GM10266 (cell line): ENCODE measurements at regions not wholly inside any gene's neighbourhood (a gene's known extent, or its start where the extent isn't known, plus 50 kb on each side); places are given as distances from the start of the nearest gene placed in this dataset.

Experiments used
- DNase-seq: peaks from one replicate; pipeline ENCODE4 v3.0.0; 2012; ENCODE audit errors: extremely low spot score
- TF ChIP-seq, protein P1 (sequence below): IDR thresholded peaks from 2 replicates; pipeline ENCODE4 v1.5.1; 2012; ENCODE audit warnings: mild to moderate bottlenecking, low read depth; ENCODE audit not compliant: control insufficient read depth, insufficient read depth; ENCODE audit errors: missing control alignments

DNA sequence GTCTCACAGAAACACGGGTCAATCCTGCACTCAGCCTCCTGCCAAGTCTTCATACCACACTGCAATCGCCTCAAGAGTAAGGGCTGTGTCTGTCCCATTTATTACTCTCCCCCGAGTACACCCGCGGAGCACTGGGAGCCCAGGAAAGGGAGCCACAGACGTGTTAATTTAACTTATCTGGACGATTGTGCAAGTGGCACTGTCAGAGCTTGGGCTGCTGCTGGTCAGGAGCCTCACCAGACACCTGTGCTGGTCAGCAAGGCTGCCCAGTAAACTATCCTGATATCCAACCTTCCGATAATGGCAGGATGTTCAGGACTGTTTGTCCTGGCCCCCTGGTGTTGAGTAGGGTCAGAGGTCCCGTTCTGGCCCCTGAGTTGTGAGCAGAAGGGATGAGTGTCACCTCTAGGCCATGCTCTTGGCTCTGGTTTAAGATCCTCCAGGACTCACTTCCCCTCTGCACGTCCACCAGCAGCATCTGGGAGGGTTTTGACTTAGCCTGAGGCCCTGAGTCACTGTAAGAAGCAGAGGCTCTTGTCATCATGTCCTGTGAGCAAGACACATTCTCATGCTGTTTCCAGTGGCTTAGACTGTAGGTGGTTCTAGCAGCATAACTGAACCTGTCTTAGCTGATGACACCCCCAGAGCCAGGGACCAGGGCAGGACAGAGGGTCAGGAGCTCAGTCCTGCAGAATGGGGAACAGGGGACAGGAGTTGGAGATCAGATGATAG lies 82.5 kb upstream of the ARL4C start:
- no peak for DNase-seq

GRCh38 chr2:234578389-234578788 lies 81.5 kb upstream of the ARL4C start:
- no peak for DNase-seq
- TF ChIP-seq, protein P1, sequence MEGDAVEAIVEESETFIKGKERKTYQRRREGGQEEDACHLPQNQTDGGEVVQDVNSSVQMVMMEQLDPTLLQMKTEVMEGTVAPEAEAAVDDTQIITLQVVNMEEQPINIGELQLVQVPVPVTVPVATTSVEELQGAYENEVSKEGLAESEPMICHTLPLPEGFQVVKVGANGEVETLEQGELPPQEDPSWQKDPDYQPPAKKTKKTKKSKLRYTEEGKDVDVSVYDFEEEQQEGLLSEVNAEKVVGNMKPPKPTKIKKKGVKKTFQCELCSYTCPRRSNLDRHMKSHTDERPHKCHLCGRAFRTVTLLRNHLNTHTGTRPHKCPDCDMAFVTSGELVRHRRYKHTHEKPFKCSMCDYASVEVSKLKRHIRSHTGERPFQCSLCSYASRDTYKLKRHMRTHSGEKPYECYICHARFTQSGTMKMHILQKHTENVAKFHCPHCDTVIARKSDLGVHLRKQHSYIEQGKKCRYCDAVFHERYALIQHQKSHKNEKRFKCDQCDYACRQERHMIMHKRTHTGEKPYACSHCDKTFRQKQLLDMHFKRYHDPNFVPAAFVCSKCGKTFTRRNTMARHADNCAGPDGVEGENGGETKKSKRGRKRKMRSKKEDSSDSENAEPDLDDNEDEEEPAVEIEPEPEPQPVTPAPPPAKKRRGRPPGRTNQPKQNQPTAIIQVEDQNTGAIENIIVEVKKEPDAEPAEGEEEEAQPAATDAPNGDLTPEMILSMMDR: no peak

More for the DNA sequence above, 82.5 kb upstream of the ARL4C start:
- TF ChIP-seq, protein P1: no peak

DNA sequence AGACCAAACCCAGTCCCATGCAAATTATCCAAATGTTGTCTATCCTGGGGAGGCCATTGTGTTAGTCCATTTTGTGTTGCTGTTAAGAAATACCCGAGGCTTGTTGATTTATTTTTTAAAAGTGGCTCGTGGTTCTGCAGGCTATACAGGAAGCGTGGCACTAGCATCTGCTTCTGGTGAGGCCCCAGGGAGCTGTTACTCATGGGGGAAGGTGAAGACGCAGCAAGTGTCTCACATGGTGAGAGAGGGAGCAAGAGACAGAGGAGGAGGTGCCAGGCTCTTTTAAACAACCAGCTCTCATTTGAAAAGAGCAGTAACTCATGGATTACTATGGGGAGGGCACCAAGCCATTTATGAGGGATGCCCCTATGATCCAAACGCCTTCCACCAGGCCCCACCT lies 80.3 kb upstream of the ARL4C start:
- no peak for DNase-seq
- TF ChIP-seq, protein P1: no peak

DNA sequence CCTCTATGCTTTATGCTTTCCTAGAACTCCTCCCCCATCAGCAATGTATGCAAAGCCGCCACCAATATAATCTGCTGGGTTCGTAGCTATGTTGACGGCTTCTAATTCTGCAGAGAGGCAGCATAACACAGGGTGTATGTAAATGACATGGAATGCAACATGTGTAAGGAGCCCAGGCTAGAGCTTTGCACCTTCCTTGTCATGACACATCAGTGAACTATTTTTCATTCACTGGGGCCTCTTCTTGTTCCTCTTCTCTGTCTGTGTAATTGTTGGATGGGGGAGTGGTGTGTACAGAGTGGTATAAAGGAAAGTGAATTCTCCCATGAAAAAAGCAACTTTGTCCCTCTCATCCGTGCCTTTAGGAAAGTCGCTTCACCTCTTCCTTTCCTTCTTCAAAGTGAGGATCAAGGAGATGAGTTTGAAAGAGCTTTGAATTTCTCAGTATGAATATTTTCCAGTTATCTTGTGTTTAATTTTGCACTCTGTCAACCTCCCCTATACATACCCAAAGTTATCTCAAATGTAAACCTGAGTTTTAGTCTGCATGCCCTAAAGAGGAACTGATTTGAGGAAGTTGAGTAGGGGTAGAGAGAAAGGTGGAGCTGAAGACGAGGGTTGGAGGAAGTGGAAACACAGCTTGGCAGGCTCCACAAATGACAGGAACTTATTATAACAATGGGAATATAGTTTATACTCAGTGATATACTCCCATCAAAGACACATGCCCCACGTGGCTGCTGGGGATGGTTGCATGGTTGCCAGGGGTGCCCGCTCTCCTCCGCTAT lies 74.9 kb upstream of the ARL4C start:
- TF ChIP-seq, protein P1: no peak
- no peak for DNase-seq

GRCh38 chr2:234570476-234570875 lies 73.6 kb upstream of the ARL4C start:
- DNase-seq: no peak
- TF ChIP-seq, protein P1: no peak

- no peak for DNase-seq
- TF ChIP-seq, protein P1: no peak
Measured at GRCh38 chr2:234569776-234570430, 73.0 kb upstream of the ARL4C start.
